Superior temporal gyrus (tissue), 1 donor: ENCODE measurements at regions not wholly inside any gene's neighbourhood (a gene's known extent, or its start where the extent isn't known, plus 50 kb on each side); places are given as distances from the start of the nearest gene placed in this dataset.

ENCODE experiments used
- DNase-seq: peaks from one replicate; pipeline ENCODE4 v3.0.0-alpha.2; 2016; ENCODE audit errors: extremely low spot score

DNA sequence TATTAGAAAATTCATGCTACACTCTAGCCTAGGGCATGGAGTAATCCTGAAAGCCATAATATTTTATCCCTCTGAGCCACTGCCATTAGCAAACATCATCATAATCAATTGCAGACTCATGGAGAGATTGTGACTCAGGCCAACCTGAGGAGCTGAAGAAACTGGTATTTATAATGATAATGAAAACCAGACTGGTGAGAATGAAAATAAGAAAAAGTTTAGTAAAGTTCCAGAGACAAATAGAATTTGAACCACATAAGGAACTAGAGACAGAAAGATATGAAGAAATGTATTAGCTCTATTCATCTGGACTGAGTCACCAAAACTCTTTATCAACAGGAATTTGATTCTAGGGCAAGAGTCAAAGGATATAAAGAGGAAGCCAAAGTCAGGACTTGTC is 158.7 kb downstream of the DRD1 start:
- no peak for DNase-seq

GRCh38 chr5:175284806-175285205 is 159.2 kb downstream of the DRD1 start:
- DNase-seq = no peak

- DNase-seq = no peak
These were observed 161.3 kb downstream of the DRD1 start for GRCh38 chr5:175282611-175283225.

GRCh38 chr5:175281714-175282113 is 162.3 kb downstream of the DRD1 start:
- no peak for DNase-seq

DNA sequence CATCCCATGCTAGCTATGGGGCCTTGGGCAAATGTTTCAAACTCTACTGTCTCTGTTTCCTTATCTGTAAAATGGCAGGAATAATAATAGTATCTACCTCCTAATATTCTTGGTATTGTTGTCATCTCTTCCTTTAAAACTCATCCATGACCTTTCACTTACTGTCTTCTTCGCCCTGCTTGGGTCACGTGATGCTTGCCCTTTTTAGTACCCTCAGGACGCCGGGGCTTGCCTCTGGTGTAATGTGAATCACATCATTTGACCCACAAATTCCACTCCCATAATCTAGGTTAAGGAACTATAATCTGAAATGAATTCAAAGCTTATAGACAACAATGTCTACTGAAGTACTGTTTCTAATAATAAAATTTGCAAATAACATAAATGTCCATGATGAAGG is 162.7 kb downstream of the DRD1 start:
- DNase-seq = no peak

DNA sequence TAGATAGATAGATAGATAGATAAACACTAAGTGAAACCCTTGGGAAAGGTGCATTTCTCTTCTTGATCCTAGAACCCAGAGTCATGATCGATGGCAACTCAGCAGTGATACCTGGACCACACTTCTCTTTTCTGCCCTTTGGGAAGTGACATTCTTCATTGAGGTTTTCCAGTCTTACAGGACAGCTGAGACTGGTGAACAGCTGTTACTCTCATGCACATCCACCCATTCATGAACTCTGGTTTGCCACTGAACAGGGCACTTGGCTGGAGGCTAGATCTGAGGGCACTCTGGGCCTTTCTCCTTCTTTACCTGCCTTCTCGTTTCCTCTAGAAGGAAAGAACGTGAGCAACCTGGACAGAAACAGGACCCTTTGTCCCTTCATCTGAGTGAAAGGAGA is 164.5 kb downstream of the DRD1 start:
- DNase-seq = no peak

- no peak for DNase-seq
These were observed 168.2 kb downstream of the DRD1 start for GRCh38 chr5:175275748-175276147.

DNA sequence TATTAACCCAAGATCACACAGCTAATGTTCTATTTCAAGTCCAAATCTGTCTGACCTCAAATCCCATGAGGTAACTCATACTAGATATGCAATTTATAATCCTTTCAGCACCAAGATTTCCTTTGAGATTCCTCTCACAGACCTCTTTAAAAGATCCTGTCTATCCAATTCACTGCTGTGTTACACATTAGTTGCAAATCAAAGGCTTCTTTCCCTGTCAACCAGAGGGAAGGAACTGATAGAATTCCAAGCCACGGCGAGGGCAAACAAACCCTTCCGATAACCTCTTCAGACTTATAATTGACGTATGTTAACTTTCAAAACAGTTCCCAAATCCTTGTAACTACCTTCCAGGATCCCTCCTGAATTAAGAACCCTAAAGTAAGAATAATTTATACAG is 168.9 kb downstream of the DRD1 start:
- no peak for DNase-seq

GRCh38 chr5:175274171-175274570 is 169.8 kb downstream of the DRD1 start:
- no peak for DNase-seq

DNA sequence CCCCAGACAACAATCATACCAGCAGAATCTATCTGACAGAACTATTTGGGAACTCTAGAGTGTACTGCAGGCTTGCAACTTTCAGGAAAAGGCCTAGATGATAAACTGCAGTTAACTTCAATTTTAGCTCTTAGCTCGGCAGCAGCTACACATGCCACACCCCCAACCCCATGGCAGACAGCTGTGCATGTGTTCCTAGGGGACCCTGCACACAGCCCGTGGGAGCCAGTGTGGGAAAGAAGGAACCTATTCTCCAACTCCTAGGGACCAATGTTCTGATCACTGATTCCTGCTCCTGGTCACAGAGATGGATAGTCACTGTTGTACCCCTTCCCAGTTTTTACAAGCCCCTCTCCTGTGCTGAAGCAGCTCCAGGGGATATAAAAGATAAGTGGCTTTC is 179.6 kb downstream of the DRD1 start:
- DNase-seq = no peak

- no peak for DNase-seq
These were observed 180.2 kb downstream of the DRD1 start for GRCh38 chr5:175263776-175264175.

DNA sequence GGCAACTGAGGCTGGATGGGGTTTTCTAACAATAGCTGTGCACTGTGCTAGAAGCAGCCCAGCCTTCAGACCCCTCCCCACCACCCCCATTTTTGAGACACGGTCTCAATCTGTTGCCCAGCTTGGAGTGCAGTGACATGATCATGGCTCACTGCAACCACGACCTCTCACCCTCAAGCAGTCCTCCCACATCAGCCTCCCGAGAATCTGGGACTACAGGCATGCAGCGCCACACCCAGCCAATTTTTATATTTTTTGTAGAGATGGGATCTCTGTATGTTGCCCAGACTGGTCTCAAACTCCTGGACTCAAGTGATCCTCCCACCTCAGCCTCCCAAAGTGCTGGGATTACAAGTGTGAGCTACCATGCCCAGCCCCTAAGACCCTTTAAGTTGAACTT is 182.5 kb downstream of the DRD1 start:
- no peak for DNase-seq

DNA sequence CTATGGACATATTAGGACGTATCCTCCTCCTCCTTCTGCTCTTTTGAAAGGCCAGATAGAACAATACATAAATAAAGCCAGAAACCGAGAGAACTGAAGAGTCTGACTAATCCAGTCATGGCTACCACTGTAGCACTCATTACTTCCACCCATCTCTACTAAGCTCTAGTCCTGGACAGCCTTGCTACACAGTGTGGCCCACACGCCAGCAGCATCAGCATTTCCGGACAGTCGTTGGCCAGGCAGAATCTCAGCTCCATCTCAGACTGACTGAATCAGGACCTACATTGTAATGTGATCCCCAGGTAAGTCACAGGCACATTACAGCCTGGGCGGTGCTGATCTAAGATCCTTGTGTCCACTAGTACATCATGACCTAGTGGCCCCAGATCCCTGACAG is 182.9 kb downstream of the DRD1 start:
- no peak for DNase-seq

GRCh38 chr5:175257847-175258194 is 186.2 kb downstream of the DRD1 start:
- no peak for DNase-seq

DNA sequence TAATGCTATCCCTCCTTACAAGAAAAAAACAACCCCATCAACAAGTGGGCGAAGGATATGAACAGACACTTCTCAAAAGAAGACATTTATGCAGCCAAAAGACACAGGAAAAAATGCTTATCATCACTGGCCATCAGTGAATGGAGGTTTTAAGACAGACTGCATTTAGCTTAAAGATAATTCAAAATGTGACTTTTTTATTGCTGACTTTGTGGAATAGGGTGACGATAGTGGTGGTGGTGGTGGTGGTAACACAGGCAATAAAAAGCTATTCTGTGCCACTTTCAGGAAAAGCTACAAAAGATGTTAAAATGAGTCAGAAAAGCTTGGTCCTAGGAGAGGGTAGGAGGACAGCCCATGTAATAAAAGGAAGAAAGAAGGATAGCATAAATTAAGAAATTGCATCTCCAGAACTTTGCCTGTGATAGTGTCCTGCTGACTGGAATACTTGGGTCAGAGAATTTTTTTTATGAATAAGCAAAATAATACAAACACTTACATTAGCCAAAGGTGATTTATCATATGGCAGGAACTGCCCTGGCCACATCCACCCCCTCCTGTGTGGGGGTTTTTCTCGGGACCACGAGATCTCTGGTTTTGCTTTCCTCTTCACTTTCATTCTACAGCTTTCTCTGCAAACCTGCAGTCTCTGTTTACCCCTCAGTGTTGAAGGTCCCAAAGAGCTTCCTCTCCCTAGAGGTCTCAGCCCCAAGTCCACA is 186.7 kb downstream of the DRD1 start:
- DNase-seq = no peak

GRCh38 chr5:175254155-175254554 is 189.8 kb downstream of the DRD1 start:
- DNase-seq = peak; percentile 53

GRCh38 chr5:175253597-175253996 is 190.4 kb downstream of the DRD1 start:
- no peak for DNase-seq

- DNase-seq = no peak
These were observed 191.7 kb downstream of the DRD1 start for GRCh38 chr5:175252234-175252805.

- no peak for DNase-seq
These were observed 193.6 kb downstream of the DRD1 start for GRCh38 chr5:175250426-175250825.

DNA sequence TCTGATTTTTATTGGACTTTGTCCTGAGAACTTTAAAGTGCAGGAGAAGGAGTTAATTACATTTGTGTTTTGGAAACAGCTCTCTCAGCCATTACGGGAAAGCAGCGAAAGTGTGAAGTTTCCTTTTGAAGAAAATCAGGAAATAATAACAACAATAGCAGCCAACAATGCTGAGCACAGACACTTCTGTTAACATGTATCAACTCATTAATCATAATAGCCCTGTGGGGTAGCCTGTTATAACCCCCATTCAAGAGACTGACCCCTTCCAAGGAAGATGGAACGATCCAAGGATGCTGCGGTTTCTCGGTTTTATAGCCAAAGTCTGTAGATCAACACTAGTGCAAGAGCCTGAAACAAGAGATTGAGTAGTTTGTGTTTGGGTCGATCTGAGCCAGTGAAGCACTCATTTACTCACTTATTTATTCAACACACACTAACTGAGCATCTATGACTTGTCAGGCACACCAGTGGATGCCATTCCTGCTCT is 195.5 kb downstream of the DRD1 start:
- DNase-seq = no peak

GRCh38 chr5:175246889-175247520 is 197.0 kb downstream of the DRD1 start:
- DNase-seq = no peak

GRCh38 chr5:175246242-175246888 is 197.6 kb downstream of the DRD1 start:
- DNase-seq = peak; percentile 66
